Astrocyte of the spinal cord (primary cell): ENCODE measurements at regions not wholly inside any gene's neighbourhood (a gene's known extent, or its start where the extent isn't known, plus 50 kb on each side); places are given as distances from the start of the nearest gene placed in this dataset.

Experiments
- DNase-seq: peaks from one replicate; pipeline ENCODE4 v3.0.0; 2011; ENCODE audit warnings: low read depth, low spot score
- H3K4me3 ChIP-seq: 2 replicates; pipeline ENCODE4 v1.5.1; 2011; ENCODE audit warnings: low read depth, mild to moderate bottlenecking, low read length, moderate library complexity
- CTCF ChIP-seq: IDR thresholded peaks from 2 replicates; pipeline ENCODE4 v1.5.1; 2012; ENCODE audit warnings: low read depth, mild to moderate bottlenecking, low read length, inconsistent platforms
- in situ Hi-C: cut with HindIII; loops from 2 replicates; pipeline ENCODE4 v1.10.0; 2017; ENCODE audit warnings: low sequenced_read_pairs

GRCh38 chr1:29823561-29823960 is 587.2 kb downstream of the PTPRU start:
- in situ Hi-C loops: no loop called here
- DNase-seq: no peak
- no peak overlapping the region for H3K4me3 ChIP-seq
- TF ChIP-seq CTCF: no peak

GRCh38 chr1:29821605-29822004 is 585.3 kb downstream of the PTPRU start:
- H3K4me3 ChIP-seq: no peak overlapping the region
- no peak for TF ChIP-seq CTCF
- in situ Hi-C loops: no loop called here
- DNase-seq: no peak

DNA sequence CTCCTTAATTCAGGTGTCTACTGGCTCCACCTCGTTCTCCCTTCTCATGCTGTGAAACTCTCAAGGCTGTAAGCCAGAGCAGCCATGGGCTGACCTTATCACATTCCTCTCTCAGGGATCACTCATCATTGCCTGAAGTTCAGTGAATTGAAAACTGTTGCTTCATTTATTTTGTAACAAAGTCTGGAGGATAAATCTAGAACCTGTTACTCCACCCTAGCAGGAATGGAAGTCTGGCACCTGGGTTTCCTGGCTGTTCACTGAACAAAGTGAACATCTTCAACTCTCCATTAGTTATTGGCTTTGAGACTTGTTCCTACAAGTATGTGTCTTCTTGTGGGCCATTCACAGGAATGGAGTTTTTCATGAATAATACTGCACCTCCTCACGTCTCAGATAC is 584.1 kb downstream of the PTPRU start:
- no peak overlapping the region for H3K4me3 ChIP-seq
- DNase-seq: no peak
- in situ Hi-C loops: no loop called here
- TF ChIP-seq CTCF: no peak

DNA sequence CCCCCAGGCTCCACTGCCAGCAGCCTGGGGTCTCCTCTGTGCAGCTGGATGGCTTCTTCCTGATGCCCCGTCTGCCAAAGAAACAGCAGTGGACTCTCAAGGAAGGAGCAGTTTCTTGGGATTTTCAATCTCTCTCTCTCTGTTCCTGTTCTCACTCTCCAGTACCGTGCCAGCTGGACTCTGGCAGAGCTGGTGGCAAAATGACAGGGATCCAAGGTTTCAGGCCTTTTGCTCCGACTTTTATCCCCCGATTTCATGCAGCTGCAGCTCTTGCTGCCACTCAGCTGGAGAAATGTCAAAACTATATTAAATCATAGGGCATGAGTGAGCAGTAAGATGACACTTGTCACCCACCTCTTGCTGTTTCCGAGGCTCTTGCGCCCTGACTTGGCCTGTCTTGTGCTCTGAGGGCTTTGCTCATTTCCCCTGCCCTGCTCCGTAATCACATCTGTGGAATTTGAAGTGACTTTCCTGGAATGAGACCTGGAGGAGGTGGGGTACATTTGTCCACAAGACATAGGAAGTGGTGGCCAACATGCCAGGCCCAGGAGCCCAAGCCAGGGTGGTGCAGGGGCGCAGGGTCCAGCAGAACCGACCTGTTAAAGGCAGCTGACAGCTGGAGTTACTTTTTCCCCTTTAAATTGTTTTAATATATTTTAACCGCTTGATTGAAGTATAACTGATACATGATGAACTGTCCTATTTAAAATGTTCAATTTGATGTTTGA is 576.2 kb downstream of the PTPRU start:
- TF ChIP-seq CTCF: no peak
- DNase-seq: no peak
- in situ Hi-C loops: no loop called here
- no peak overlapping the region for H3K4me3 ChIP-seq

GRCh38 chr1:29811727-29812407 is 575.5 kb downstream of the PTPRU start:
- in situ Hi-C loops: no loop called here
- no peak for TF ChIP-seq CTCF
- DNase-seq: no peak
- no peak overlapping the region for H3K4me3 ChIP-seq

DNA sequence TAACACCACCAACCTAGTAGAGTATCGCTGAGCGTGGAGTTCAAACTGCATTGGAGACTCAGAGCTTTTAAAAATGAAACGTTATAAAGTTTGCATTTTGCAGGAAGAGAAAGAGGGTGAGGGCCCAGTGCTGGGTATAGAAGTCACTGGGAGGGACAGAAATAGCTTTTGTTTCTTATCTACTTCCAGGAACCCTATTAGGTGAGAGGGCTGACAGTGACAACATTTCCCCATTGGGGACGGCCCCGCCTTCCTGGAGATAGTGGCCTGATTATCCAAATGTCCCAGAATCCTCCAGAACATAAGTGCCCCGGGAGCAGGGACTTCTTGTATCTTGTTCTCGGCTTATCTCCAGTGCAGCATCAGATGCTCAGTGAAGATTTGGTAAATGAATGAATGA is 574.9 kb downstream of the PTPRU start:
- DNase-seq: no peak
- TF ChIP-seq CTCF: no peak
- in situ Hi-C loops: no loop called here
- no peak overlapping the region for H3K4me3 ChIP-seq
